SK-N-MC (cell line): ENCODE measurements at regions not wholly inside any gene's neighbourhood (a gene's known extent, or its start where the extent isn't known, plus 50 kb on each side); places are given as distances from the start of the nearest gene placed in this dataset.

Experiments
- EZH2 ChIP-seq: fragments of 200-600 bp; sonication (generic); IDR thresholded peaks from one replicate; pipeline ENCODE4 v1.6.1; 2017; ENCODE audit warnings: antibody characterized with exemption
- FOXP2 ChIP-seq: optimal IDR thresholded peaks from 2 replicates; pipeline ENCODE3; 2011; ENCODE audit warnings: mild to moderate bottlenecking, moderate library complexity; ENCODE audit not compliant: insufficient read depth; ENCODE audit errors: extremely low read length, control extremely low read depth
- POLR2AphosphoS5 ChIP-seq: IDR thresholded peaks from 2 replicates; pipeline ENCODE4 v1.6.1; 2012; ENCODE audit warnings: mild to moderate bottlenecking, low read depth, low read length, borderline replicate concordance

DNA sequence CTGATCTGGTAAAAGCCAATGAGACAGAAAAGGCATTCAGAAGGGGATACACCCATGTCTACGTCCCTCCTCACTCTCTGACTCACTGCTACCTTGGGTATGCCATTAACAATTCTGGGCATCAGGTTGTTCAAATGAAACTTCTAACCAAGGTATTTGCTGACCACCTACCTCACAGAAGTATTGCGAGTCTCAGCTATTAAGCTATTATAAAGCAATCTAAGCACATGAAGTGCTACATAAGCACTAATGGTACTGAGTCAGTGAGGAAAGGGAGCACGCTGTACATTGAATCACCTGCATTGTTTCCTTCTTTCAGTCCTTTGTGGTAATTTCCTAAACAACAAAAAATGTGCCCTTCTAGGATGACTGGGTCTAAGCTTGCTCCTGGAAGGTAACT is 62.8 kb upstream of the CCDC91 start:
- TF ChIP-seq EZH2, result no peak
- no peak for TF ChIP-seq POLR2AphosphoS5
- TF ChIP-seq FOXP2, result no peak
